Astrocyte (in vitro differentiated cells and primary cell): ENCODE measurements at regions not wholly inside any gene's neighbourhood (a gene's known extent, or its start where the extent isn't known, plus 50 kb on each side); places are given as distances from the start of the nearest gene placed in this dataset.
"Not testable (repeated sequence)": the region's sequence is repeated elsewhere in the genome, so short reads cannot be mapped to it uniquely, and the experiment has no call there.

Experiments used
- DNase-seq: peaks from one replicate; pipeline ENCODE4 v3.0.0-alpha.2; 2010; ENCODE audit warnings: low read depth
- FAIRE-seq: peaks from 2 replicates; lab custom pipeline; 2011; peaks lifted over from hg19 to GRCh38; lab: Jason Lieb, UNC
- H2AFZ ChIP-seq: 2 replicates; pipeline ENCODE4 v1.6.0; 2012; ENCODE audit warnings: low read depth, low read length, inconsistent platforms
- H3K27ac ChIP-seq: 2 replicates; pipeline ENCODE4 v1.5.1; 2011; ENCODE audit warnings: low read depth, low read length, inconsistent platforms
- H3K27me3 ChIP-seq: 2 replicates; pipeline ENCODE4 v1.6.0; 2011; ENCODE audit warnings: low read length, inconsistent platforms; ENCODE audit not compliant: insufficient read depth
- H3K36me3 ChIP-seq: 2 replicates; pipeline ENCODE4 v1.5.1; 2011; ENCODE audit warnings: low read length, inconsistent platforms; ENCODE audit not compliant: insufficient read depth
- H3K4me1 ChIP-seq: 2 replicates; pipeline ENCODE4 v1.5.1; 2011; ENCODE audit warnings: low read length, inconsistent platforms; ENCODE audit not compliant: insufficient read depth
- H3K4me2 ChIP-seq: 2 replicates; pipeline ENCODE4 v1.6.0; 2012; ENCODE audit warnings: low read length, inconsistent platforms
- H3K4me3 ChIP-seq: 2 replicates; pipeline ENCODE4 v1.5.1; 2011; ENCODE audit warnings: low read depth, mild to moderate bottlenecking, low read length, inconsistent platforms; ENCODE audit not compliant: insufficient read depth
- H3K79me2 ChIP-seq: 2 replicates; pipeline ENCODE4 v1.6.0; 2012; ENCODE audit warnings: mild to moderate bottlenecking, low read length, inconsistent platforms; ENCODE audit not compliant: insufficient read depth
- H3K9ac ChIP-seq: 2 replicates; pipeline ENCODE4 v1.6.0; 2012; ENCODE audit warnings: mild to moderate bottlenecking, low read length, inconsistent platforms
- H3K9me3 ChIP-seq: 2 replicates; pipeline ENCODE4 v1.5.1; 2012; ENCODE audit warnings: low read depth, mild to moderate bottlenecking, low read length, inconsistent platforms; ENCODE audit not compliant: insufficient read depth
- H4K20me1 ChIP-seq: 2 replicates; pipeline ENCODE4 v1.6.0; 2012; ENCODE audit warnings: low read length, inconsistent platforms; ENCODE audit not compliant: insufficient read depth
- H3K27ac Mint-ChIP-seq: one replicate; pipeline ENCODE4 v1.8.0; 2021; ENCODE audit warnings: mild to moderate bottlenecking, mixed read lengths; ENCODE audit not compliant: unreplicated experiment
- H3K27me3 Mint-ChIP-seq: one replicate; pipeline ENCODE4 v1.8.0; 2021; ENCODE audit warnings: low read depth, mixed read lengths; ENCODE audit not compliant: unreplicated experiment
- H3K36me3 Mint-ChIP-seq: one replicate; pipeline ENCODE4 v1.8.0; 2021; ENCODE audit warnings: low read depth, mixed read lengths; ENCODE audit not compliant: unreplicated experiment
- H3K4me1 Mint-ChIP-seq: one replicate; pipeline ENCODE4 v1.8.0; 2021; ENCODE audit warnings: low read depth, mixed read lengths; ENCODE audit not compliant: unreplicated experiment
- H3K4me3 Mint-ChIP-seq: one replicate; pipeline ENCODE4 v1.8.0; 2021; ENCODE audit warnings: mild to moderate bottlenecking, moderate library complexity, mixed read lengths; ENCODE audit not compliant: unreplicated experiment
- H3K9me3 Mint-ChIP-seq: one replicate; pipeline ENCODE4 v1.8.0; 2021; ENCODE audit warnings: mild to moderate bottlenecking, mixed read lengths; ENCODE audit not compliant: unreplicated experiment
- EZH2 ChIP-seq: IDR thresholded peaks from 2 replicates; pipeline ENCODE4 v1.6.1; 2012; ENCODE audit warnings: mild to moderate bottlenecking, low read length, inconsistent platforms; ENCODE audit not compliant: insufficient read depth
- TF ChIP-seq, protein P1 (sequence below): IDR thresholded peaks from 2 replicates; pipeline ENCODE4 v1.5.1; 2011; ENCODE audit warnings: low read depth, mild to moderate bottlenecking, inconsistent platforms, low read length, moderate library complexity; ENCODE audit not compliant: insufficient read depth

GRCh38 chr10:64430690-64431323, 909.6 kb downstream of the REEP3 start:
- Histone ChIP-seq H3K4me2 (no peak overlapping the region), H3K9ac (no peak overlapping the region), H3K4me3 (no peak overlapping the region), H3K36me3 (no peaks in the 10 kb centered on the region), H3K79me2 (no peaks in the 10 kb centered on the region), H3K27me3 (no peaks in the 10 kb centered on the region), H3K4me1 (no peaks in the 10 kb centered on the region), H3K9me3 (no peaks in the 10 kb centered on the region), H2AFZ (no peak overlapping the region), H4K20me1 (no peaks in the 10 kb centered on the region), H3K27ac (no peak overlapping the region)
- H3K36me3 Mint-ChIP-seq, result no peaks in the 10 kb centered on the region
- H3K4me1 Mint-ChIP-seq, result no peaks in the 10 kb centered on the region
- FAIRE-seq, result no peak
- H3K27ac Mint-ChIP-seq, result no peak overlapping the region
- TF ChIP-seq EZH2, result no peak
- TF ChIP-seq, protein P1, sequence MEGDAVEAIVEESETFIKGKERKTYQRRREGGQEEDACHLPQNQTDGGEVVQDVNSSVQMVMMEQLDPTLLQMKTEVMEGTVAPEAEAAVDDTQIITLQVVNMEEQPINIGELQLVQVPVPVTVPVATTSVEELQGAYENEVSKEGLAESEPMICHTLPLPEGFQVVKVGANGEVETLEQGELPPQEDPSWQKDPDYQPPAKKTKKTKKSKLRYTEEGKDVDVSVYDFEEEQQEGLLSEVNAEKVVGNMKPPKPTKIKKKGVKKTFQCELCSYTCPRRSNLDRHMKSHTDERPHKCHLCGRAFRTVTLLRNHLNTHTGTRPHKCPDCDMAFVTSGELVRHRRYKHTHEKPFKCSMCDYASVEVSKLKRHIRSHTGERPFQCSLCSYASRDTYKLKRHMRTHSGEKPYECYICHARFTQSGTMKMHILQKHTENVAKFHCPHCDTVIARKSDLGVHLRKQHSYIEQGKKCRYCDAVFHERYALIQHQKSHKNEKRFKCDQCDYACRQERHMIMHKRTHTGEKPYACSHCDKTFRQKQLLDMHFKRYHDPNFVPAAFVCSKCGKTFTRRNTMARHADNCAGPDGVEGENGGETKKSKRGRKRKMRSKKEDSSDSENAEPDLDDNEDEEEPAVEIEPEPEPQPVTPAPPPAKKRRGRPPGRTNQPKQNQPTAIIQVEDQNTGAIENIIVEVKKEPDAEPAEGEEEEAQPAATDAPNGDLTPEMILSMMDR, result no peak
- no peak for DNase-seq
- H3K9me3 Mint-ChIP-seq, result no peaks in the 10 kb centered on the region
- no peak overlapping the region for H3K4me3 Mint-ChIP-seq
- no peaks in the 10 kb centered on the region for H3K27me3 Mint-ChIP-seq

- H3K9ac ChIP-seq, H3K36me3 Mint-ChIP-seq, H3K79me2 ChIP-seq, H3K27ac Mint-ChIP-seq, H3K4me1 Mint-ChIP-seq, H3K4me3 ChIP-seq, H4K20me1 ChIP-seq, DNase-seq, H2AFZ ChIP-seq, H3K36me3 ChIP-seq, H3K9me3 ChIP-seq, H3K4me3 Mint-ChIP-seq, H3K4me1 ChIP-seq, H3K27ac ChIP-seq, H3K4me2 ChIP-seq, FAIRE-seq, H3K27me3 ChIP-seq, H3K27me3 Mint-ChIP-seq: not testable (repeated sequence)
- H3K9me3 Mint-ChIP-seq, result peaks cover 16% of the 10 kb centered on the region
Observed at GRCh38 chr10:64441872-64442271, 920.7 kb downstream of the REEP3 start.

- H3K79me2 ChIP-seq, result no peaks in the 10 kb centered on the region
- H2AFZ ChIP-seq, result no peak overlapping the region
- FAIRE-seq (no peak), DNase-seq (no peak)
- Mint-ChIP-seq H3K27me3 (no peaks in the 10 kb centered on the region), H3K27ac (no peak overlapping the region), H3K4me3 (no peak overlapping the region), H3K4me1 (no peaks in the 10 kb centered on the region), H3K9me3 (peaks cover 14% of the 10 kb centered on the region), H3K36me3 (no peaks in the 10 kb centered on the region)
- H3K27me3 ChIP-seq, result no peaks in the 10 kb centered on the region
- H3K4me2 ChIP-seq, result no peak overlapping the region
- no peak overlapping the region for H3K27ac ChIP-seq
- no peak overlapping the region for H3K4me3 ChIP-seq
- H4K20me1 ChIP-seq, result no peaks in the 10 kb centered on the region
- TF ChIP-seq, protein P1, result no peak
- TF ChIP-seq EZH2, result no peak
- no peaks in the 10 kb centered on the region for H3K4me1 ChIP-seq
- no peaks in the 10 kb centered on the region for H3K36me3 ChIP-seq
- no peaks in the 10 kb centered on the region for H3K9me3 ChIP-seq
- no peak overlapping the region for H3K9ac ChIP-seq
Observed at GRCh38 chr10:64444163-64444562, 923.0 kb downstream of the REEP3 start.
